Fibroblast of mammary gland (primary cell): ENCODE measurements at regions not wholly inside any gene's neighbourhood (a gene's known extent, or its start where the extent isn't known, plus 50 kb on each side); places are given as distances from the start of the nearest gene placed in this dataset.

Experiments
- DNase-seq: peaks from one replicate; pipeline ENCODE4 v3.0.0-alpha.2; 2010; ENCODE audit warnings: low read depth
- H3K4me3 ChIP-seq: 2 replicates; pipeline ENCODE4 v1.5.1; 2011; ENCODE audit warnings: low read depth, mild to moderate bottlenecking, low read length, moderate library complexity; ENCODE audit not compliant: control insufficient read depth
- TF ChIP-seq, protein P1 (sequence below): conservative IDR thresholded peaks from 2 replicates; pipeline ENCODE4 v1.5.1; 2011; ENCODE audit warnings: low read depth, low read length, inconsistent platforms; ENCODE audit not compliant: control insufficient read depth, insufficient read depth

DNA sequence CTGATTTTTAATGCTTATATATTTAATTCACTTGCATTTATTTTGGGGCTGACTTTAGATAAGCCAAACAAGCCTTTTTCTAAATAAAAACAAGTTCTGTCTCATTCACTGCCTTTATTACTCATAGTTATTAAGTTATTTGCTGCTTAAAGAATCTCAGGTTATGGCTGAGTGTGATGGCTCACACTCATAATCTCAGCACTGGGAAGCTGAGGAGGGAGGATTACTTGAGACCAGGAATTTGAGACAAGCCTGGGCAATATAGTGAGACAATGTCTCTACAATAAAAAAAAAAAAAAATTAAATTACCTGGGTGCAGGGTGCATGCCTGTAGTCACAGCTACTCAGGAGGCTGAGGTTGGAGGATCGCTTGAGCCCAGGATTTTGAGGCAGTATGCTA lies 85.0 kb upstream of the MAN2A1 start:
- no peak for DNase-seq
- TF ChIP-seq, protein P1, sequence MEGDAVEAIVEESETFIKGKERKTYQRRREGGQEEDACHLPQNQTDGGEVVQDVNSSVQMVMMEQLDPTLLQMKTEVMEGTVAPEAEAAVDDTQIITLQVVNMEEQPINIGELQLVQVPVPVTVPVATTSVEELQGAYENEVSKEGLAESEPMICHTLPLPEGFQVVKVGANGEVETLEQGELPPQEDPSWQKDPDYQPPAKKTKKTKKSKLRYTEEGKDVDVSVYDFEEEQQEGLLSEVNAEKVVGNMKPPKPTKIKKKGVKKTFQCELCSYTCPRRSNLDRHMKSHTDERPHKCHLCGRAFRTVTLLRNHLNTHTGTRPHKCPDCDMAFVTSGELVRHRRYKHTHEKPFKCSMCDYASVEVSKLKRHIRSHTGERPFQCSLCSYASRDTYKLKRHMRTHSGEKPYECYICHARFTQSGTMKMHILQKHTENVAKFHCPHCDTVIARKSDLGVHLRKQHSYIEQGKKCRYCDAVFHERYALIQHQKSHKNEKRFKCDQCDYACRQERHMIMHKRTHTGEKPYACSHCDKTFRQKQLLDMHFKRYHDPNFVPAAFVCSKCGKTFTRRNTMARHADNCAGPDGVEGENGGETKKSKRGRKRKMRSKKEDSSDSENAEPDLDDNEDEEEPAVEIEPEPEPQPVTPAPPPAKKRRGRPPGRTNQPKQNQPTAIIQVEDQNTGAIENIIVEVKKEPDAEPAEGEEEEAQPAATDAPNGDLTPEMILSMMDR: no peak
- H3K4me3 ChIP-seq: no peak overlapping the region

DNA sequence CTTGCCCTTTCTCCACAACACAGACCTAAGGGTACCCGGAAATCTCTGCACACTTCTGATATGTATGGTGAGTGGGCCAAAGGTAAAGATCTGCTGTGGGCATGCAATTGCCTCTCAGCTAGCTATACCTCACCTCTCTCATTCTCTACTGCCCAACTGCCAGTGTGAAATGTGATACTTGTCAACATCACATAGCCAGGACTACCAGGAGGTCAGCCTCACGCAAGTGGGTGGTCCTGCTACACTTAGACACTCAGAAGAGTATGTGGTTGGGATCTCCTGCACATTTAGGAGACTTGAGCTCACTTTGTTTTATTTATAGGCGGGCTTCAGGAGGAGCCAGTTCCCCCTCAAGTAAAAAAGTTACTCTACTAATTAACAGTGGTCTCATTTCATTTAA lies 88.0 kb upstream of the MAN2A1 start:
- H3K4me3 ChIP-seq: no peak overlapping the region
- DNase-seq: no peak
- TF ChIP-seq, protein P1: no peak

DNA sequence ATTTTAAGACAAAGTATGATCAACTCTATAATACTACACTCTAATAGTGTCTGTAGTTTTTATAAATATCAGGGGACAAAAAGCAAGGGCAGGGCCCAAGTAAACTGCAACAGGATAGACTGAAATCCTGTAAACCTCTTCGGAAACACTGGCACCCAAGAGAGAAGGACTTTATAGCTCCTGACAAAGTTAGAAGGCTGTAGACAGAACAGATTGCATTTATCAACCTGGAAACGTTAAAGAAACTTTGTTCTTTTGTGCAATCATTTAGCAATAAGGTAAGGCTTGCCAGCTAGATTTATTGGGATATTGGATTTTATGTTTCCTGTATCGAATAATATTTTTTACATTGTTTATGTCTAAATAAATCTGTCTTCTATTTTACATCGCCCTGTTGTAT lies 91.8 kb upstream of the MAN2A1 start:
- no peak for DNase-seq
- TF ChIP-seq, protein P1: no peak
- H3K4me3 ChIP-seq: no peak overlapping the region

DNA sequence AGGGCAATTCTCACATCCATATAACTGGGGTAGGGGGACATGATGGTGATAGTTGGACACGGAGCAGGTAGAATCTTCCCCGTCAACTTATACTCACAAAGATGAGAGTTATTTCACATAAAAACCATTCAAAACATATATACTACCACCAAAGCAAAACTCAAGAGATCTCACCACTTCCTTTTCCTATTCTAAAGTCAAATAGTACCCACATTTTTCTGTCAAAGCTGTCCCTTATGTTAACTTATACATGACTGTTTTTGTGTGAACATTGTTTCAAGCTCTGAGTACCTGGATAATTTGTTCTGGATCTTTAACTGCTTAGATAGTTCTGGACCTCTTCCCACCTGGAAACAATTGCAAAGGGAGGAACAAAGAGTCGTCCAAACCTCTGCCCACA lies 95.5 kb upstream of the MAN2A1 start:
- TF ChIP-seq, protein P1: no peak
- no peak for DNase-seq

DNA sequence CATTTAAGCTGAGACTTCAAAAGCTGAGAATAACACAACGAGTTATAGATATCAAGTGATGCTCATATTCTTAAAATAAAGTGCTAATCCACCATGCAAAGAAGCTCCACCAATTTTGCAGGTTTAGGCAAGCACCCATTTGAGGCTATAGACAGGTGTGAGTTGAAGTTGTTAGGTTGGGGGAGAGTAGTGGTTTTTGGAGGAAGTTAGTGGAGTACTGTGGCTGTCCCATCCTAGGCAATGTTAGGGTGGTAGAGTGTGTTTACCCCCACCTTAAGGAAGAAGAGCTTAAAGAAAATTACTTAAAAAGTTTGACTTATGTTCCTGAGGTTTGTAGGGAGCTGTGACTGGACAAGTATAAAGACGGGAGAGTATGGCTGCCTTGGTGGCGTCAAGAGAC lies 98.9 kb upstream of the MAN2A1 start:
- DNase-seq: no peak
- TF ChIP-seq, protein P1: no peak
- no peak overlapping the region for H3K4me3 ChIP-seq

More for the DNA sequence above, 95.5 kb upstream of the MAN2A1 start:
- H3K4me3 ChIP-seq: no peak overlapping the region

DNA sequence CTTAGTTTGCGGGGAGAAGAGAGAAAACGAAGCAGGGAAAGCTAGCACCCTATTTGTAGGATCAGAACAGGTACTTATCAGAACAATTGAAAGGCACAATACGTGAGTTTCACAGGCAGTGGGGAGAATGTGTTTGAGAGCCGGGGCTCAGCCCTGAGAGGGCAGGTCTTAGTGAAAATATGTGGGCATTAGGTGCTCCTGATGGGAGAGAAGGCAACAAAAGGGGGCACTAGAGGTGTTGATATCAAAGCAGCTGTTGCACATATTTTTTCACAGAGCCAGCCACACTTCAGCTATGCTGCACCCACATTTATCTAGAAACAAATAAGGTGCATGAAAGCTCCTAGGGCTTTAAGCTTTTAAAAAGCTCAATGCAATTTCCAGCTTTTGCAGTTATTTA lies 99.7 kb upstream of the MAN2A1 start:
- DNase-seq: no peak
- TF ChIP-seq, protein P1: no peak
- H3K4me3 ChIP-seq: no peak overlapping the region

DNA sequence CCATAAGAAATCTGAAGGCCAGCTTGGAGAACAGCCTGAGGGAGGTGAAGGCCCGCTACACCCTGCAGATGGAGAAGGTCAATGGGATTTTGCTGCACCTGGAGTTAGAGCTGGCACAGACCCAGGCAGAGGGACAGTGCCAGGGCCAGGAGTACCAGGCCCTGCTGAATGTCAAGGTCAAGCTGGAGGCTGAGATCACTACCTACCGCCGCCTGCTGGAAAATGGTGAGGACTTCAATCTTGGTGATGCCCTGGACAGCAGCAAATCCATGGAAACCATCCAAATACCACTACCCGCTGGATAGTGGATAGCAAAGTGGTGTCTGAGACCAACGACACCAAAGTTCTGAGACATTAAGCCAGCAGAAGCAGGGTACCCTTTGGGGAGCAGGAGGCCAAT lies 100.5 kb upstream of the MAN2A1 start:
- TF ChIP-seq, protein P1: no peak
- DNase-seq: no peak
- no peak overlapping the region for H3K4me3 ChIP-seq
